ENCODE measurements at regions not wholly inside any gene's neighbourhood (a gene's known extent, or its start where the extent isn't known, plus 50 kb on each side); places are given as distances from the start of the nearest gene placed in this dataset.

DNA sequence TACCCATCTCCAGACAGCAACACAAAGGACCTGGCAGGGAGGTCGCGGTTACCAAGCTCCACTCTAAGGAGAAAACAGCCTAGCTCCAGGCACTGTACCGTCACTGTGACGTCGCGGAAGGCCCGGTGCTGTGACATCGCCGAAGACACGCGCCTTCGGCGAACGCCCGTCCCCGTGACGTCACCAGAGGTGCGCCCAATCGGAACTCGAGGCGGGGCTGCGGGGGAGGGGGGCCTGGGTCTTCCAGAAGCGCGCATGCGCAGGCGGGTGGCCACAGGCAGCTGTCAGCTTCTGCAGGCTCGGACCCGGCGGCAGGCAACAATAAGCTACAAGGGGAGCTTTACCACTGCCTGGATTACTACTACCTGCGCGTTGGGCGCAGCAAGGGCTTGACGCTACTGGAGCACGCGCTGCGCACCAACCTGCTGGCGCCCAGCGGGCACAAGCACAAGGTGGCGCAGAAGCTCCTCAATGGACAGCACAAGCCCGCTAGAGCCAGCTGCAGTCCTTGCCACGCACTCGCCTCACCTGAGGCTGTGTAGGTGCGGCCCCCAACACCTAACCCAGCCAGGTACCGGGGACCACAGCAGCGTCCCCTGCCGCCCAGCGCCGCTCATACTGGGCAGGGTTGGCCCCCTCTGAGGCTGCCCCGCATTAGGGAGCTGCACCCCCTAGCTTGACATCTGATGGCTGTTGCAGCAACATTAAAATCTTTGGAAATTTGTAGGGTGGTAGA, 208.4 kb downstream of the TPST1 start:
- Histone ChIP-seq H3K27ac (ENCODE audit: low read depth in 2 of 2, low read length in 1 of 2) (peak overlapping the region in 1 of 2 donors; percentile 28), H3K27me3 (ENCODE audit: control insufficient read depth in 1 of 2, insufficient read depth in 2 of 2, low read length in 2 of 2) (no peaks in the 10 kb centered on the region), H3K36me3 (ENCODE audit: control insufficient read depth in 2 of 2, insufficient read depth in 2 of 2, low read length in 1 of 2) (no peaks in the 10 kb centered on the region), H3K4me1 (ENCODE audit: control insufficient read depth in 2 of 2, insufficient read depth in 2 of 2, low read length in 1 of 2) (peaks cover 0 to 9% of the 10 kb centered on the region in 2 donors), H3K9me3 (ENCODE audit: control insufficient read depth in 2 of 2, insufficient read depth in 1 of 2, low read depth in 1 of 2, low read length in 1 of 2) (no peaks in the 10 kb centered on the region), H3K4me3 (ENCODE audit: low read depth in 1 of 2, low read length in 2 of 2) (peak overlapping the region; percentile 37 to 45)
- 8 to 9% methylated on average over 48 to 49 of the region's 49 CpGs for WGBS, 2 donors

DNA sequence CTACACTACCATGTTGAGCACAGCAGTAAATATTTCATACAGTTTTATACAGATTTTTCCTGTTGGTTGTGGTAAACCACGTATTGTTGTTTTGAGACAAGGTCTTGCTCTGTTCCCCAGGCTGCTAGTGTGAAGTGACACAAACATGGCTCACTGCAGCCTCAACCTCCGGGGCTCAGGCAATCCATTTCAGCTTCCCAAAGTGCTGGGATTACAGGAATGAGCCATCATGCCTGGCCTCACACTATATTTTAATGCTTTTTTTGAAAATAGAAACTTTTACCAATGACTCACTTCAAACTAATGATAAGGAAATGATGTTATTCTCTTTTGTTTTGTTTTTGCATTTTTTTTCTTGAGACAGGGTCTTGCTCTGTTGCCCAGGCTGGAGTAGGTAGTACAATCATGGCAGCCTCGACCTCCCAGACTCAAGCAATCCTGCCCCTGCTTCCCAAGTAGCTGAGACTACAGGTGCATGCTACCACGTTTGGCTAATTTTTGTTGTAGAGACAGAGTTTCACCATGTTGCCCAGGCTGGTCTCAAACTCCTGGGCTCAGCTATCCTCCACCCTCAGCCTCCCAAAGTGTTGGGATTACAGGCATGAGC, 210.6 kb downstream of the TPST1 start:
- 83 to 84% methylated on average over 4 of the region's 4 CpGs for WGBS, 2 donors
- H3K36me3 ChIP-seq (ENCODE audit: control insufficient read depth in 2 of 2, insufficient read depth in 2 of 2, low read length in 1 of 2) = no peaks in the 10 kb centered on the region
- H3K4me3 ChIP-seq (ENCODE audit: low read depth in 1 of 2, low read length in 2 of 2) = no peak overlapping the region
- H3K27ac ChIP-seq (ENCODE audit: low read depth in 2 of 2, low read length in 1 of 2) = no peak overlapping the region
- H3K9me3 ChIP-seq (ENCODE audit: control insufficient read depth in 2 of 2, insufficient read depth in 1 of 2, low read depth in 1 of 2, low read length in 1 of 2) = no peaks in the 10 kb centered on the region
- H3K27me3 ChIP-seq (ENCODE audit: control insufficient read depth in 1 of 2, insufficient read depth in 2 of 2, low read length in 2 of 2) = no peaks in the 10 kb centered on the region
- peaks cover 0 to 9% of the 10 kb centered on the region in 2 donors for H3K4me1 ChIP-seq (ENCODE audit: control insufficient read depth in 2 of 2, insufficient read depth in 2 of 2, low read length in 1 of 2)

DNA sequence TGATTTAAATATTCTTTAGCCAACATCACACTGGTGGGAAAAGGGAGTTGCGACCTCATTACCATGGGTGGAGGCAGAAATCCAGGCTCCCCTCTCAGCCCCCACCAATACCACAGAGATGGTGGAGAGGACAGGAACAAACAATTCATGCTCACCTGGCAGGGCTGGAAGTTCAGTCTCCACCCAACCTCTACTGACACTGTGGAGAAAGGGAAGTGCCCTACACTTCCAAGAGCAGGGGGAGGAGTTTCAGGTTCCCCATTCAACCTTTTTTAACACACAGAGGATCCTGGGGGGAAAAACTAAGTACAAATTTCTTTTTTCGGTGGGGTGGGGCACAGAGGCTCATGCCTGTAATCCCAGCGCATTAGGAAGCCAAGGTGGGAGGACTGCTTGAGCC, 210.1 kb upstream of the KCTD7 start:
- Histone ChIP-seq H3K9me3 (ENCODE audit: control insufficient read depth in 2 of 2, insufficient read depth in 1 of 2, low read depth in 1 of 2, low read length in 1 of 2) (no peaks in the 10 kb centered on the region), H3K36me3 (ENCODE audit: control insufficient read depth in 2 of 2, insufficient read depth in 2 of 2, low read length in 1 of 2) (no peaks in the 10 kb centered on the region), H3K4me3 (ENCODE audit: low read depth in 1 of 2, low read length in 2 of 2) (no peak overlapping the region), H3K4me1 (ENCODE audit: control insufficient read depth in 2 of 2, insufficient read depth in 2 of 2, low read length in 1 of 2) (peaks cover 0 to 5% of the 10 kb centered on the region in 2 donors), H3K27me3 (ENCODE audit: control insufficient read depth in 1 of 2, insufficient read depth in 2 of 2, low read length in 2 of 2) (no peaks in the 10 kb centered on the region), H3K27ac (ENCODE audit: low read depth in 2 of 2, low read length in 1 of 2) (no peak overlapping the region)
- WGBS, 2 donors = 92 to 94% methylated on average over 3 of the region's 3 CpGs

DNA sequence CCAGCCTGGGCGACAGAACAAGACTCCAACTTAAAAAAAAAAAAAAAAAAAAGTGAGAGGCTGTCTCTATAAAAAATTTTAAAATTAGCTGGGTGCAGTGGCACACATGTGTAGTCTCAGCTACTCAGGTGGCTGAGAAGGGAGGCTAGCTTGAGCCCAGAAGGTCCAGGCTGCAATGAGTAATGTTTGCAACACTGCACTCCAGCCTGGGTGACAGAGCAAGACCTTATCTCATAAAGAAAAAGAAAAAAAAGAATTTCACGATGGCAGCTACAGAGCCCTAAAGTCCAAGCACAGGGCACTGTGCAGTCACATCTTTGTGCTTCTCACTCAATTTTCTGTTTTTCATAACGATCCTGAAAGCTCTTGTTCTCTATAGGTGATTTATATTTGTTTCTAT, 209.5 kb upstream of the KCTD7 start:
- no peaks in the 10 kb centered on the region for H3K36me3 ChIP-seq (ENCODE audit: control insufficient read depth in 2 of 2, insufficient read depth in 2 of 2, low read length in 1 of 2)
- no peaks in the 10 kb centered on the region for H3K9me3 ChIP-seq (ENCODE audit: control insufficient read depth in 2 of 2, insufficient read depth in 1 of 2, low read depth in 1 of 2, low read length in 1 of 2)
- WGBS, 2 donors = 87 to 93% methylated on average over 3 of the region's 3 CpGs
- H3K27ac ChIP-seq (ENCODE audit: low read depth in 2 of 2, low read length in 1 of 2) = no peak overlapping the region
- H3K4me3 ChIP-seq (ENCODE audit: low read depth in 1 of 2, low read length in 2 of 2) = no peak overlapping the region
- no peaks in the 10 kb centered on the region for H3K27me3 ChIP-seq (ENCODE audit: control insufficient read depth in 1 of 2, insufficient read depth in 2 of 2, low read length in 2 of 2)
- H3K4me1 ChIP-seq (ENCODE audit: control insufficient read depth in 2 of 2, insufficient read depth in 2 of 2, low read length in 1 of 2) = no peaks in the 10 kb centered on the region

DNA sequence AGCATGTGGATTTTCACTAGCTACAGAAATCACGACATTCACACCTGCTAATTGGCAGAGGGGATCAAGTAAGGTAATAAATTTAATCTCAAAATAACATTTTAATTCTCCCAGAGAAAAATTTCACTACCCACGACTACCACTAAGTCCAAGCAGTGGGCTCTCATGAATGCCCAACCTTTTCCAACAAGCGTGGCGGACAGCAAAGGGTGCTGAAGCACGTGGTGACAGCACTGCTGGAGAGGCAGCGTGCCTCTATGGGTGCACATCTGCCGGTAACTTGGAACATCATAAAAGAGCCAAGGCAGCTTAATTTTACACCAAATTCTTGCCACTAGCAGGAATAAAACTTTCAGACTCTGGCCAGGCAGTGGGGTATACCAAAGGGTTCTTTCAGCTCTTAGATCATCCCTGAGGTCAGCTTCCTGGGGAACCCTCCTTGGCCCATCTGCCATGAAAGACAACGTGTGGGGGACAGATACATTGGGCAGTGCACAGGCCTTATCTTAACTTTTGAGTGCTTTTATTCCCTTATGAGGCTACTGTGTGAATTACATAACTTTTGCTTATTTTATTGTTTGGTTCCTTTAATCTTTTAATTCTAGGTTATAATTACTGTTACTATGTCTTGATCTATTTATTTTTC, 206.7 kb upstream of the KCTD7 start:
- no peak overlapping the region for H3K27ac ChIP-seq (ENCODE audit: low read depth in 2 of 2, low read length in 1 of 2)
- no peak overlapping the region for H3K4me3 ChIP-seq (ENCODE audit: low read depth in 1 of 2, low read length in 2 of 2)
- H3K9me3 ChIP-seq (ENCODE audit: control insufficient read depth in 2 of 2, insufficient read depth in 1 of 2, low read depth in 1 of 2, low read length in 1 of 2) = no peaks in the 10 kb centered on the region
- H3K4me1 ChIP-seq (ENCODE audit: control insufficient read depth in 2 of 2, insufficient read depth in 2 of 2, low read length in 1 of 2) = no peaks in the 10 kb centered on the region
- H3K36me3 ChIP-seq (ENCODE audit: control insufficient read depth in 2 of 2, insufficient read depth in 2 of 2, low read length in 1 of 2) = no peaks in the 10 kb centered on the region
- WGBS, 2 donors = 88 to 90% methylated on average over 8 of the region's 8 CpGs
- H3K27me3 ChIP-seq (ENCODE audit: control insufficient read depth in 1 of 2, insufficient read depth in 2 of 2, low read length in 2 of 2) = no peaks in the 10 kb centered on the region

DNA sequence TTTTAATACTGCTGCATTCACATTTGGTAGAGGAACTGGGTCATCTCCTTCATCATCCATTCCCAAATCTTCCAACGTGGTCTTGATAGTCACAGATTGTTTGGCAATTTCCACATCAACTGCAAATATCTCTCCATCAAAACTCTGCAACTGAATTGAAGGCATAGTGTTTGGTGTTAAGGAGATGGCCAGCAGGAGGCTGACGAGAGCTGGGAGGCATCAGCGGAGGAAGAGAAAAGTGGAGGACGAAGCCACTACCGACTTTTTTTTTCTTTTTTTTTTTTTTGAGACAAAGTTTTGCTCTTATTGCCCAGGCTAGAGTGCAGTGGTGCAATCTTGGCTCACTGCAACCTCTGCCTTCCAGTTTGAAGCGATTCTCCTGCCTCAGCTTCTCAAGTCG, 205.0 kb upstream of the KCTD7 start:
- no peaks in the 10 kb centered on the region for H3K4me1 ChIP-seq (ENCODE audit: control insufficient read depth in 2 of 2, insufficient read depth in 2 of 2, low read length in 1 of 2)
- 95% methylated on average over 7 of the region's 7 CpGs for WGBS, 2 donors
- H3K4me3 ChIP-seq (ENCODE audit: low read depth in 1 of 2, low read length in 2 of 2) = no peak overlapping the region
- no peaks in the 10 kb centered on the region for H3K27me3 ChIP-seq (ENCODE audit: control insufficient read depth in 1 of 2, insufficient read depth in 2 of 2, low read length in 2 of 2)
- H3K36me3 ChIP-seq (ENCODE audit: control insufficient read depth in 2 of 2, insufficient read depth in 2 of 2, low read length in 1 of 2) = no peaks in the 10 kb centered on the region
- no peaks in the 10 kb centered on the region for H3K9me3 ChIP-seq (ENCODE audit: control insufficient read depth in 2 of 2, insufficient read depth in 1 of 2, low read depth in 1 of 2, low read length in 1 of 2)
- no peak overlapping the region for H3K27ac ChIP-seq (ENCODE audit: low read depth in 2 of 2, low read length in 1 of 2)

DNA sequence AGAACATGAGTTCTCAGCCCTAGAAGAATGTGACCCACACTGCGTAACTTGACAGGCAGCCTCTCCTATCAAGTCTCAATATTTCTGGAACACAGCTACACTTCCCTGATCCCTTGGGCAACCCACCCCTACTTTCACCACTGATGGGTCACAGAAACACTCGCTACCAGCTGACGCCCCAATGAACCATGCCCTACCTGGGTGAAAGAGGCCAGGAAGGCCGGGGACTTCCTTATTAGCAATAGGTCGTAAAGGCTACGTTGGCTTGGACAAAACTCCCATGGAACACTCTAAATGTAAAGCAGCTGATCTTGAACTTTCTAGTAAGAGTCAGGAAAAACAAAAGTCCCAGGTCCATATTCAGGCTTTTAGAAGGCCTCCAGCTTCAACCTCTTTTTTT, 202.3 kb upstream of the KCTD7 start:
- no peak overlapping the region for H3K27ac ChIP-seq (ENCODE audit: low read depth in 2 of 2, low read length in 1 of 2)
- WGBS, 2 donors = 87 to 90% methylated on average over 6 of the region's 6 CpGs
- H3K36me3 ChIP-seq (ENCODE audit: control insufficient read depth in 2 of 2, insufficient read depth in 2 of 2, low read length in 1 of 2) = no peaks in the 10 kb centered on the region
- no peak overlapping the region for H3K4me3 ChIP-seq (ENCODE audit: low read depth in 1 of 2, low read length in 2 of 2)
- H3K27me3 ChIP-seq (ENCODE audit: control insufficient read depth in 1 of 2, insufficient read depth in 2 of 2, low read length in 2 of 2) = no peaks in the 10 kb centered on the region
- no peaks in the 10 kb centered on the region for H3K4me1 ChIP-seq (ENCODE audit: control insufficient read depth in 2 of 2, insufficient read depth in 2 of 2, low read length in 1 of 2)
- no peaks in the 10 kb centered on the region for H3K9me3 ChIP-seq (ENCODE audit: control insufficient read depth in 2 of 2, insufficient read depth in 1 of 2, low read depth in 1 of 2, low read length in 1 of 2)

DNA sequence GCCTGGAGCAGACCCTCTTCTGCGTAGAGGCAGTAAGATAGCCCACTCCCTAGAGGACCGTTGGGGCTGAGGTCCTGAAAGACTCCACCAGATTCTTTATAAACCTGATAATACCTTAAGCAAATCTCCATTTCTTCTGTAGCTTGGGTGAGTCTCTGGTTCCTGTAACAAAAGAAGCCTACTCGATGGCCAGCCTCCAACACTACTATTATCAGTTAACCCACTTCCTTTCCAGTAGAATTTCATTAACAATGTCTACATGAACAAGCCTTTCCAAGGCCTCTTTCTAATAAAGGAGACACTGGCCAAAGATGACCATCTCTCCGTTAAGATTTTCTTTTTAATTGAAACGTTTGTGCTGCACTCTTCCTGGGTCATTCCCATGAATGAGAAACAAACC, 201.7 kb upstream of the KCTD7 start:
- H3K36me3 ChIP-seq (ENCODE audit: control insufficient read depth in 2 of 2, insufficient read depth in 2 of 2, low read length in 1 of 2) = no peaks in the 10 kb centered on the region
- no peaks in the 10 kb centered on the region for H3K4me1 ChIP-seq (ENCODE audit: control insufficient read depth in 2 of 2, insufficient read depth in 2 of 2, low read length in 1 of 2)
- 87 to 91% methylated on average over 5 of the region's 5 CpGs for WGBS, 2 donors
- H3K9me3 ChIP-seq (ENCODE audit: control insufficient read depth in 2 of 2, insufficient read depth in 1 of 2, low read depth in 1 of 2, low read length in 1 of 2) = no peaks in the 10 kb centered on the region
- H3K27ac ChIP-seq (ENCODE audit: low read depth in 2 of 2, low read length in 1 of 2) = no peak overlapping the region
- H3K4me3 ChIP-seq (ENCODE audit: low read depth in 1 of 2, low read length in 2 of 2) = no peak overlapping the region
- H3K27me3 ChIP-seq (ENCODE audit: control insufficient read depth in 1 of 2, insufficient read depth in 2 of 2, low read length in 2 of 2) = no peaks in the 10 kb centered on the region

DNA sequence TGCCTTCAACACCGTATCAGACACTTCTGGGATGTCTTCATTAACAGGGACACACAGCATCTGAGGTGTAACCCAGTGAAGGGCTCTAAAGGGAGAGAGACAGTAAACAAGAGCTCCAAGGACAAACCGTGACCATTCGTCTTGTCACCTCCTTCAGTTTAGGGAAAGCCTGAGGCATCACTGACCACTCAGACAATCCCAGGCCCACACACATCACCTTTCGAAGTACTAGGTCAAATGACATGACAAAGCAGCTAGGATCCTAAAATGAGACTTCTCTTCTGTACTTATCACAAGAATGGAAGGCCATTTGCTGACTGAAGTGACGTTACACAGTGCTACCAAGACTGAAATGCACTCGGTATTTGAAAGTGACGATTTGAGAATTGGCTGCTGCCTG, 200.7 kb upstream of the KCTD7 start:
- 93 to 94% methylated on average over 7 of the region's 7 CpGs for WGBS, 2 donors

More for the DNA sequence above, 200.7 kb upstream of the KCTD7 start:
- no peaks in the 10 kb centered on the region for H3K36me3 ChIP-seq (ENCODE audit: control insufficient read depth in 2 of 2, insufficient read depth in 2 of 2, low read length in 1 of 2)
- H3K4me3 ChIP-seq (ENCODE audit: low read depth in 1 of 2, low read length in 2 of 2) = no peak overlapping the region
- no peaks in the 10 kb centered on the region for H3K9me3 ChIP-seq (ENCODE audit: control insufficient read depth in 2 of 2, insufficient read depth in 1 of 2, low read depth in 1 of 2, low read length in 1 of 2)
- no peaks in the 10 kb centered on the region for H3K4me1 ChIP-seq (ENCODE audit: control insufficient read depth in 2 of 2, insufficient read depth in 2 of 2, low read length in 1 of 2)
- no peak overlapping the region for H3K27ac ChIP-seq (ENCODE audit: low read depth in 2 of 2, low read length in 1 of 2)
- no peaks in the 10 kb centered on the region for H3K27me3 ChIP-seq (ENCODE audit: control insufficient read depth in 1 of 2, insufficient read depth in 2 of 2, low read length in 2 of 2)

Data from esophagus (tissue), 2 donors.